B cell (primary cell): ENCODE measurements at regions not wholly inside any gene's neighbourhood (a gene's known extent, or its start where the extent isn't known, plus 50 kb on each side); places are given as distances from the start of the nearest gene placed in this dataset.

Experiments used
- ATAC-seq: fragments of 200-7000 bp; cut with Tn5 transposase; one replicate; pipeline ENCODE4 v1.10.0; 2021; ENCODE audit warnings: low read depth, mild to moderate bottlenecking, moderate number of reproducible peaks, moderate library complexity
- CTCF ChIA-PET: fragments of 350-600 bp; sonication (Branson Sonifier 250); formaldehyde crosslinking; loops from one replicate; lab custom pipeline; 2021; ENCODE audit warnings: antibody characterized with exemption, inconsistent platforms; lab: Charles Lee
- POLR2A ChIA-PET: fragments of 350-600 bp; sonication (Branson Sonifier 250); formaldehyde crosslinking; loops from one replicate; lab custom pipeline; 2021; ENCODE audit warnings: antibody characterized with exemption; lab: Charles Lee
- DNase-seq: peaks from one replicate; pipeline ENCODE4 v3.0.0; 2013
- H2AFZ ChIP-seq: 2 replicates; pipeline ENCODE4 v1.6.1; 2012; ENCODE audit warnings: mild to moderate bottlenecking, low read depth, low read length; ENCODE audit not compliant: insufficient read depth, poor library complexity, severe bottlenecking
- H3K27ac ChIP-seq, 2 donors: 1 replicate in 1 of 2; 2 replicates in 1 of 2; pipeline ENCODE4 v1.5.1; 2012 to 2013; ENCODE audit warnings: low read length in 2 of 2, mild to moderate bottlenecking in 2 of 2, moderate library complexity in 1 of 2
- H3K27me3 ChIP-seq, 4 experiments: fragments of 200-600 bp in 1 of 4; sonication (generic) in 1 of 4; replicated peaks in 1 of 4; 1 replicate in 2 of 4; 2 replicates in 2 of 4; pipeline versions ENCODE4 v1.6.1 to v1.7.0; 2013 to 2016; ENCODE audit warnings: low read length in 3 of 4, mild to moderate bottlenecking in 2 of 4, mixed read lengths in 1 of 4, moderate library complexity in 1 of 4; ENCODE audit not compliant: insufficient read depth in 4 of 4, control insufficient read depth in 3 of 4; ENCODE audit errors: control extremely low read depth in 1 of 4
- H3K36me3 ChIP-seq, 2 experiments: replicated peaks in 1 of 2; 1 replicate in 1 of 2; 2 replicates in 1 of 2; pipeline versions ENCODE4 v1.6.1 to v1.7.1; 2013; ENCODE audit warnings: low read length in 1 of 2; ENCODE audit not compliant: insufficient read depth in 2 of 2, control insufficient read depth in 1 of 2; ENCODE audit errors: control extremely low read depth in 1 of 2, extremely low read depth in 1 of 2
- H3K4me1 ChIP-seq, 2 donors: fragments of 200-600 bp in 1 of 2; sonication (generic) in 1 of 2; 1 replicate in 1 of 2; 2 replicates in 1 of 2; pipeline versions ENCODE4 v1.5.1 to v1.6.1; 2013 to 2017; ENCODE audit warnings: low read length in 2 of 2; ENCODE audit not compliant: control insufficient read depth in 2 of 2, insufficient read depth in 2 of 2
- H3K4me2 ChIP-seq: replicated peaks from 2 replicates; pipeline ENCODE3; 2012; ENCODE audit warnings: mild to moderate bottlenecking, low read depth, low read length; ENCODE audit not compliant: poor library complexity, severe bottlenecking
- H3K4me3 ChIP-seq, 5 experiments: fragments of 200-600 bp in 1 of 5; sonication (generic) in 1 of 5; 1 replicate in 3 of 5; 2 replicates in 2 of 5; pipeline versions ENCODE4 v1.5.1 to v1.7.0; 2011 to 2016; ENCODE audit warnings: low read length in 4 of 5, mild to moderate bottlenecking in 4 of 5, low read depth in 2 of 5, control low read depth in 1 of 5, moderate library complexity in 1 of 5; ENCODE audit not compliant: insufficient read depth in 1 of 5; ENCODE audit errors: control extremely low read depth in 1 of 5, extremely low read depth in 1 of 5
- H3K79me2 ChIP-seq: fragments of 200-600 bp; sonication (generic); one replicate; pipeline ENCODE4 v1.6.0; 2016; ENCODE audit warnings: low read length; ENCODE audit not compliant: control insufficient read depth, insufficient read depth
- H3K9ac ChIP-seq: fragments of 200-600 bp; sonication (generic); 2 replicates; pipeline ENCODE4 v1.6.1; 2017; ENCODE audit warnings: mild to moderate bottlenecking, low read length, moderate library complexity
- H3K9me3 ChIP-seq, 3 donors: one replicate each; pipeline versions ENCODE4 v1.6.1 to v1.7.1; 2013; ENCODE audit warnings: low read length in 2 of 3; ENCODE audit not compliant: control insufficient read depth in 2 of 3, insufficient read depth in 1 of 3; ENCODE audit errors: control extremely low read depth in 1 of 3
- H4K20me1 ChIP-seq: 2 replicates; pipeline ENCODE4 v1.6.0; 2012; ENCODE audit warnings: mild to moderate bottlenecking, low read length; ENCODE audit not compliant: insufficient read depth, control insufficient read depth, poor library complexity, severe bottlenecking
- H3K27ac Mint-ChIP-seq: one replicate; pipeline ENCODE4 v1.8.0; 2021; ENCODE audit warnings: mixed read lengths
- H3K27me3 Mint-ChIP-seq: one replicate; pipeline ENCODE4 v1.8.0; 2021; ENCODE audit warnings: mixed read lengths
- H3K4me1 Mint-ChIP-seq: one replicate; pipeline ENCODE4 v1.8.0; 2021; ENCODE audit warnings: mixed read lengths
- H3K4me3 Mint-ChIP-seq: one replicate; pipeline ENCODE4 v1.8.0; 2021; ENCODE audit warnings: mixed read lengths
- H3K9me3 Mint-ChIP-seq: one replicate; pipeline ENCODE4 v1.8.0; 2022; ENCODE audit warnings: mixed read lengths; ENCODE audit not compliant: insufficient read depth
- EZH2 ChIP-seq: IDR thresholded peaks from 2 replicates; pipeline ENCODE4 v1.6.1; 2012; ENCODE audit warnings: borderline replicate concordance, low read depth, mild to moderate bottlenecking, moderate library complexity, low read length; ENCODE audit not compliant: insufficient read depth, poor library complexity, severe bottlenecking
- WGBS: methylation state at CpG from one replicate; pipeline ENCODE4 v1.1.5; 2013; ENCODE audit warnings: missing lambda C conversion rate; ENCODE audit not compliant: insufficient coverage; 5-methylcytosine and 5-hydroxymethylcytosine counted together
- intact Hi-C: fragments of 100-400 bp; cut with micrococcal nuclease; formaldehyde crosslinking; loops from one replicate; pipeline ENCODE4 v1.10.0; 2022
- TF ChIP-seq, protein P1 (sequence below): fragments of 200-600 bp; IDR thresholded peaks from one replicate; pipeline ENCODE4 v1.8.0; 2022; ENCODE audit warnings: antibody characterized with exemption, mild to moderate bottlenecking

DNA sequence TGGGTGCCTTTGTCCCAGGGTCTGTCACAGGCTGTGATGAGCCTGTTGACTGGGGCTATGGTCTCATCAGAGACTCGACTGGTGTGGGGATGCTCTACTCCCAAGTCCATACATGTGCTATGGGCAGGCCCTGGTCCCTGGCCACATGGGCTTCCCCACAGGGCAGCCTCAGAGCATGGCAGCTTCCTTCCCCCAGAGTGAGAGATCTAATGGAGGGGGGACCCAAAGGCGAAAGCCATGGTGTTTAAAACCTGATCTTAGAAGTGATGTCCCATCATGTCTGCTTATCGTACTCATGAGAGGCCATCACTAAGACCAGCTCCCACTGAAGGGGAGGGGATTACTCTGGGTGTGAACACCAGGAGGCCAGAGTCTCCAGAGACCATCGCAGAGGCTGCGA, 279.0 kb upstream of the RTL1 start:
- no peaks in the 10 kb centered on the region for H4K20me1 ChIP-seq
- DNase-seq (no peak), ATAC-seq (no peak)
- no peaks in the 10 kb centered on the region for H3K4me1 ChIP-seq
- Mint-ChIP-seq H3K4me1 (no peaks in the 10 kb centered on the region), H3K27ac (no peak overlapping the region), H3K27me3 (peaks cover 4% of the 10 kb centered on the region), H3K4me3 (no peak overlapping the region), H3K9me3 (peaks cover 5% of the 10 kb centered on the region)
- ChIA-PET POLR2A (no interaction called here), CTCF (no interaction called here)
- H3K9me3 ChIP-seq = peaks cover 0 to 47% (median 0%) of the 10 kb centered on the region in 3 donors
- no peak overlapping the region for H3K9ac ChIP-seq
- no peak overlapping the region for H3K4me2 ChIP-seq
- H3K4me3 ChIP-seq = no peak overlapping the region
- TF ChIP-seq, protein P1, sequence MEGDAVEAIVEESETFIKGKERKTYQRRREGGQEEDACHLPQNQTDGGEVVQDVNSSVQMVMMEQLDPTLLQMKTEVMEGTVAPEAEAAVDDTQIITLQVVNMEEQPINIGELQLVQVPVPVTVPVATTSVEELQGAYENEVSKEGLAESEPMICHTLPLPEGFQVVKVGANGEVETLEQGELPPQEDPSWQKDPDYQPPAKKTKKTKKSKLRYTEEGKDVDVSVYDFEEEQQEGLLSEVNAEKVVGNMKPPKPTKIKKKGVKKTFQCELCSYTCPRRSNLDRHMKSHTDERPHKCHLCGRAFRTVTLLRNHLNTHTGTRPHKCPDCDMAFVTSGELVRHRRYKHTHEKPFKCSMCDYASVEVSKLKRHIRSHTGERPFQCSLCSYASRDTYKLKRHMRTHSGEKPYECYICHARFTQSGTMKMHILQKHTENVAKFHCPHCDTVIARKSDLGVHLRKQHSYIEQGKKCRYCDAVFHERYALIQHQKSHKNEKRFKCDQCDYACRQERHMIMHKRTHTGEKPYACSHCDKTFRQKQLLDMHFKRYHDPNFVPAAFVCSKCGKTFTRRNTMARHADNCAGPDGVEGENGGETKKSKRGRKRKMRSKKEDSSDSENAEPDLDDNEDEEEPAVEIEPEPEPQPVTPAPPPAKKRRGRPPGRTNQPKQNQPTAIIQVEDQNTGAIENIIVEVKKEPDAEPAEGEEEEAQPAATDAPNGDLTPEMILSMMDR = no peak
- TF ChIP-seq EZH2 = no peak
- intact Hi-C loops = no loop called here
- no peak overlapping the region for H3K27ac ChIP-seq
- no peaks in the 10 kb centered on the region for H3K36me3 ChIP-seq
- no peaks in the 10 kb centered on the region for H3K27me3 ChIP-seq
- no peak overlapping the region for H2AFZ ChIP-seq
- H3K79me2 ChIP-seq = no peaks in the 10 kb centered on the region
- 100% methylated on average over 2 of the region's 5 CpGs for WGBS

DNA sequence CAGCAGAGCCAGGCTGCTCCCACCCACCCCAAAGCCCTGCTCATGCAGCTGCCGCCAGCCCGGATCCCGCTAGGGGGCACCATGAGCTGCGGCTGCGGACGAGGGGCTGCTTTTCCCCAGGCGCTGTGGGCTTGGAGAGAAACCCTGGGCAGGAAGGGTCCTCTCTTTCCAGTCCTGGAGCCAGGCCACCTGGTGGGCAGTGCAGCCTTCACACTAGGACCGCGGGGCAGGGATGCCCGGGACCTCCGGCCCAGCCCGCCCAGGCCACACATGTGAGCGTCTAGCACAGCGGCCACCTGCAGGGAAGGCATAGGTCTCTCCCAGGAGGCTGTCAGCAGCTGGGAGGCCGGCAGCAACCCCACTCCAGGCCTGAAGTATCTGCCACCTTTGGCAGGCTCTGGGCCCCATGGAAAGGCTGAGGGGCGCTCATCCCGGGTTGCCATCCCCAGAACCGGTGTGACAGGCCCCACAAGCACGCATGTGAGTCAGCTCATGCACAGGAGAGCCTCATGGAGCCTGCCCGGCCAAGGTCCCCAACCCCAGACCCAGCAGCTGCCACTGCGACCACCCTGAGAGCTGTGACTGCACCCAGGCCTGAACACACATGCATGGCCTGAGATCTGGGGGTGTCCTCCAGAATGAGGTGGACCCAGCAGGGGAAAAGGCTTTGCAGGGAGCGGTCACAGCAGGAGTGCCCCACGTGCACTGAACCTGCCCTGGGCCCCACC, 280.0 kb upstream of the RTL1 start:
- Mint-ChIP-seq H3K27ac (no peak overlapping the region), H3K4me3 (no peak overlapping the region), H3K9me3 (peaks cover 5% of the 10 kb centered on the region), H3K4me1 (no peaks in the 10 kb centered on the region), H3K27me3 (peaks cover 4% of the 10 kb centered on the region)
- no peaks in the 10 kb centered on the region for H3K79me2 ChIP-seq
- no peaks in the 10 kb centered on the region for H4K20me1 ChIP-seq
- no peak overlapping the region for H3K4me2 ChIP-seq
- ATAC-seq = no peak
- H3K4me1 ChIP-seq = no peaks in the 10 kb centered on the region
- CTCF ChIA-PET = no interaction called here
- no peak overlapping the region for H3K27ac ChIP-seq
- no peaks in the 10 kb centered on the region for H3K36me3 ChIP-seq
- no peak overlapping the region for H2AFZ ChIP-seq
- DNase-seq = no peak
- H3K9me3 ChIP-seq = peaks cover 0 to 46% (median 0%) of the 10 kb centered on the region in 3 donors
- intact Hi-C loops = no loop called here
- H3K4me3 ChIP-seq = no peak overlapping the region
- WGBS = 88% methylated on average over 23 of the region's 23 CpGs
- H3K27me3 ChIP-seq = no peaks in the 10 kb centered on the region
- TF ChIP-seq, protein P1 = no peak
- TF ChIP-seq EZH2 = no peak
- POLR2A ChIA-PET = no interaction called here
- H3K9ac ChIP-seq = no peak overlapping the region
